Type B pancreatic cell (in vitro differentiated cells): ENCODE measurements at regions not wholly inside any gene's neighbourhood (a gene's known extent, or its start where the extent isn't known, plus 50 kb on each side); places are given as distances from the start of the nearest gene placed in this dataset.

Experiments
- DNase-seq: peaks from one replicate; pipeline ENCODE4 v3.0.0; 2021; ENCODE audit warnings: mixed read lengths; ENCODE audit not compliant: unreplicated experiment; ENCODE audit errors: extremely low spot score
- H3K27ac Mint-ChIP-seq: 2 replicates; pipeline ENCODE4 v1.8.0; 2021; ENCODE audit warnings: mild to moderate bottlenecking, mixed read lengths
- H3K27me3 Mint-ChIP-seq: 2 replicates; pipeline ENCODE4 v1.8.0; 2021; ENCODE audit warnings: mixed read lengths
- H3K36me3 Mint-ChIP-seq: 2 replicates; pipeline ENCODE4 v1.8.0; 2021; ENCODE audit warnings: mixed read lengths
- H3K4me1 Mint-ChIP-seq: one replicate; pipeline ENCODE4 v1.8.0; 2021; ENCODE audit warnings: mixed read lengths; ENCODE audit not compliant: unreplicated experiment
- H3K4me3 Mint-ChIP-seq: 2 replicates; pipeline ENCODE4 v1.8.0; 2021; ENCODE audit warnings: mild to moderate bottlenecking, mixed read lengths
- H3K9me3 Mint-ChIP-seq: 2 replicates; pipeline ENCODE4 v1.8.0; 2021; ENCODE audit warnings: mixed read lengths
- TF ChIP-seq, protein P1 (sequence below): fragments of 200-600 bp; sonication (generic); conservative IDR thresholded peaks from 2 replicates; pipeline ENCODE4 v1.5.0; 2021; ENCODE audit warnings: antibody characterized with exemption, mild to moderate bottlenecking

- Mint-ChIP-seq H3K27me3 (peaks cover 9% of the 10 kb centered on the region), H3K27ac (no peak overlapping the region), H3K4me3 (no peak overlapping the region), H3K4me1 (peaks cover 14% of the 10 kb centered on the region), H3K9me3 (peaks cover 9% of the 10 kb centered on the region), H3K36me3 (no peaks in the 10 kb centered on the region)
- DNase-seq, result no peak
- TF ChIP-seq, protein P1, sequence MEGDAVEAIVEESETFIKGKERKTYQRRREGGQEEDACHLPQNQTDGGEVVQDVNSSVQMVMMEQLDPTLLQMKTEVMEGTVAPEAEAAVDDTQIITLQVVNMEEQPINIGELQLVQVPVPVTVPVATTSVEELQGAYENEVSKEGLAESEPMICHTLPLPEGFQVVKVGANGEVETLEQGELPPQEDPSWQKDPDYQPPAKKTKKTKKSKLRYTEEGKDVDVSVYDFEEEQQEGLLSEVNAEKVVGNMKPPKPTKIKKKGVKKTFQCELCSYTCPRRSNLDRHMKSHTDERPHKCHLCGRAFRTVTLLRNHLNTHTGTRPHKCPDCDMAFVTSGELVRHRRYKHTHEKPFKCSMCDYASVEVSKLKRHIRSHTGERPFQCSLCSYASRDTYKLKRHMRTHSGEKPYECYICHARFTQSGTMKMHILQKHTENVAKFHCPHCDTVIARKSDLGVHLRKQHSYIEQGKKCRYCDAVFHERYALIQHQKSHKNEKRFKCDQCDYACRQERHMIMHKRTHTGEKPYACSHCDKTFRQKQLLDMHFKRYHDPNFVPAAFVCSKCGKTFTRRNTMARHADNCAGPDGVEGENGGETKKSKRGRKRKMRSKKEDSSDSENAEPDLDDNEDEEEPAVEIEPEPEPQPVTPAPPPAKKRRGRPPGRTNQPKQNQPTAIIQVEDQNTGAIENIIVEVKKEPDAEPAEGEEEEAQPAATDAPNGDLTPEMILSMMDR, result no peak
These were observed 63.4 kb upstream of the IGF1 start for GRCh38 chr12:102543494-102544485.

DNA sequence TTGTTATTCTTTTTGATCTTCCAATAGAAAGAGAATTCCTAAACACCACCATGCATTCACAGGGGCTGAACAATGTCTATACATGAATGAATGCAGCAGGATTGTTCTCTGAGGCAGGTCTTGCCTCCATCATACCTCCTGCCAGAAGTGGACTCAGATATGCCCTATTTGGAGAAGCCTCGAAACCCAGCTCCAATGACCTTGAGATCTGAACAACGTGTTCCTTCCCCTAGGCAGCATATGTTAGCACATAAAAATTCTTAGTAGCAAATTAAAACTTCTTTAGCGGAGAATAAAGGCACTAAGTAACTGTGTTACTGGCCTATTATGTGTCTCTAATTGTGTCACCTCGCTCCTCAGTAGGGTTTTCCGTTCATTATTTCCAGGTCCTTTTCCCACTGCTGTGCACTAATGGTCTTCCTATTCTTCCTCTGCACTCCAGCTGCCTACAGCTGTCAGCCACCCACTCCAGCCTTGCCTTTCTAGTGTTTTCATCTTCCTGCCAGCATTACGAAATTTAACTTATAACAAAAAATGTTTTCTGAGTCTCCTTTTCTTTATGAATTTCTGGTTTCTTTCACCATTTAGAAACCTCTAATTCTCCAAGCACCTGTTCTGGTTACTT, 62.6 kb upstream of the IGF1 start:
- TF ChIP-seq, protein P1, result no peak
- H3K27me3 Mint-ChIP-seq, result peaks cover 10% of the 10 kb centered on the region
- no peak for DNase-seq
- H3K36me3 Mint-ChIP-seq, result no peaks in the 10 kb centered on the region
- H3K4me1 Mint-ChIP-seq, result peaks cover 15% of the 10 kb centered on the region
- peaks cover 9% of the 10 kb centered on the region for H3K9me3 Mint-ChIP-seq
- H3K27ac Mint-ChIP-seq, result no peak overlapping the region
- H3K4me3 Mint-ChIP-seq, result no peak overlapping the region

DNA sequence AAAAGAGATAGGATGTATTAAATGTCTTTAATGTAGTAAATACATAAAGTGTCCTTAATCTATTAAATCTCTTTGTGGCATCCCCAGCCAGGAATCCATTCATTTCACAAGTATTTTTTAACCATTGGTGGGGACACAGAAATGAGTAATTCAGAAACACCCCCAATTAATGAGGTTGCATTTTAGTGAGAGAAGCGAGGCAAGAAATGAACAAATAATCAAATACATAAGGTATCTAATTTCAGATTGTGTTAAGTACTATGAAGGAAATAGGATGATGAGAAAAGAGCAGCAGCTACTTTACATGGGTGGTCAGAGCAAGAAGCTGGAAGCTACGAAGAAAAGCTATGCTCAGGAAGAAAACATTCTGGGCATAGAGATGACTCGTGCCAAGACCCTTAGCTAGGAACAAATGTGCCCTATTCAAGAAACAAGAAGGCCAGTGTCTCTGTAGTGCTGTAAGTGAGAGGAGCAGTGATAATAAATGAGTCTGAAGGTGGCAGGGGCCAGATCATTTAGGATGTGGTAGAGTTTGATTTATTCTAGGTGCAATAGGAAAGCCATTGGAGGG, 60.5 kb upstream of the IGF1 start:
- peaks cover 9% of the 10 kb centered on the region for H3K9me3 Mint-ChIP-seq
- H3K36me3 Mint-ChIP-seq, result no peaks in the 10 kb centered on the region
- H3K4me3 Mint-ChIP-seq, result no peak overlapping the region
- TF ChIP-seq, protein P1, result no peak
- H3K27me3 Mint-ChIP-seq, result peaks cover 10% of the 10 kb centered on the region
- DNase-seq, result no peak
- H3K4me1 Mint-ChIP-seq, result peaks cover 17% of the 10 kb centered on the region
- H3K27ac Mint-ChIP-seq, result no peak overlapping the region

DNA sequence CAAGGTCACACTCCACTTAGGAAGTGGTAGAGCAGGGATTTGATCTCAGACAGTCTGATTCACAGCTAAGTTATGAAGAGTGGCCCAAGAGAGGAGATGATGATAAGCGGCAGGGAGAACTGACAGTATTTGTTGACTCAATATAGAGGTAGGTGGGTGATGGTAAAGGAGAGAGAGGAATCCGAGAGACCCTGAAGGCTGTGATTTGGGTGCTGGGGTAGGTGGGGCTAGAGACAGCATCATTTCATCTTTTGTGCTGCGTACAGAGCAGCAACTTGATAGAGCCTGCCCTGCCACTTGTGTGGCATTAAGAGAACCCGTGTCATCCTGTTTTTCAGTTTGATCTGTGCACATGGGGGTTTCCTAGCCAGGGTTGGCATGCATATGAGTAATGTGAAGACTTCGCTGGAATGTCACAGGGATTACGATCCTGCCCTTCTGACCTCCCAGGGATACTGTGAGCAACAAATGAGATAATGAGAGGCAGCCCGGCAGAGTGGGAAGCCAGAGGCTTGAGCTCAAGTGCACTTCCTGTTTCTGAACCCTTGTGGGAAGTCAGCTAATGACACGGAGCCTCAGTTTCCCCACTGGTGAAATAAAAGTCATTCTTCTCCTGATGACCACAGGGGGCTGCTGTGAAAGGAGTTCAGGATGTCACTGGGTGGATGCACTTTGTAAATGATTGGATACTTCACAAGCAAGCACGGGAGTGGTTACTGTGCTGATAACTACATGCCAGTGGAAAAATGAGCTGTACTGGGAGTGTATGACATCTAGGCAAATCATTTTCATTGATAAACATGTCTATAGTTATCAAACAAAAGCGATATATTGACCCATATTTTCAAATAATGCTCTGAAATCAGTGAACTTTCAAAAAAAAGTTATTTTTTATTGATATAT, 59.5 kb upstream of the IGF1 start:
- Mint-ChIP-seq H3K4me1 (peaks cover 22% of the 10 kb centered on the region), H3K27ac (peak overlapping the region; percentile 4), H3K27me3 (peaks cover 10% of the 10 kb centered on the region), H3K36me3 (no peaks in the 10 kb centered on the region), H3K9me3 (peaks cover 9% of the 10 kb centered on the region), H3K4me3 (no peak overlapping the region)
- TF ChIP-seq, protein P1, result no peak
- no peak for DNase-seq

DNA sequence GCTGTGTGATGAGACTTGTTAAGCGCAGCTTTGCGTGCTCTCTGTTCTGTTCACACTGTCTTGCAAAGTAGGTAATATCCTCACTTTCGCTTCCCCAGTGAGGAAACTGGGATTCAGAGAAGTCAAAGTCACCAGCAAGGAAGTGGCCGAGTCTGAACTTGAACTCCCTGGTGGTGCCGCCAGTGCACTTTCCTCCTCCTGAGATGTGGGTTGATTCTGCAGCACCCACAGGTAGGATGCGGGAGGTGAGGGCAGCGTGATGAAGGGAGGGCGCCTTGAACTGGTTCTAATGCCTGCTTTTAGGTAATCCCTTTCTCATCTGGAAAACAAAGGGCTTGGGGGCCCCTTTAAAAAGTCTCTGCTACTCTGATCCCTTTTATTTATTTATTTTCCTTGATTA, 54.9 kb upstream of the IGF1 start:
- Mint-ChIP-seq H3K27ac (no peak overlapping the region), H3K36me3 (no peaks in the 10 kb centered on the region), H3K9me3 (no peaks in the 10 kb centered on the region), H3K4me1 (peaks cover 37% of the 10 kb centered on the region), H3K27me3 (peaks cover 10% of the 10 kb centered on the region), H3K4me3 (no peak overlapping the region)
- TF ChIP-seq, protein P1, result no peak
- DNase-seq, result no peak
